Caco-2 (cell line): ENCODE measurements at regions not wholly inside any gene's neighbourhood (a gene's known extent, or its start where the extent isn't known, plus 50 kb on each side); places are given as distances from the start of the nearest gene placed in this dataset.

Source experiments
- BruUV-seq: library from RNA; stranded (reverse); fragments of 400-500 nt; replicated peaks from 2 replicates; lab custom pipeline; 2021; lab: Mats Ljungman, UMichigan
- CTCF ChIA-PET: fragments of 300-600 bp; sonication (Branson Sonifier 250); formaldehyde crosslinking; loops from one replicate; lab custom pipeline; 2022; ENCODE audit warnings: antibody characterized with exemption; lab: Charles Lee
- POLR2A ChIA-PET: fragments of 300-600 bp; sonication (Branson Sonifier 250); formaldehyde crosslinking; loops from one replicate; lab custom pipeline; 2022; ENCODE audit warnings: antibody characterized with exemption; lab: Charles Lee
- DNase-seq, 2 experiments: peaks; one replicate each; pipeline versions ENCODE4 v3.0.0 to v3.0.0-alpha.2; 2020 to 2022
- H3K27me3 ChIP-seq: replicated peaks from 2 replicates; pipeline ENCODE4 v1.6.0; 2011; ENCODE audit warnings: low read length; ENCODE audit not compliant: control insufficient read depth, insufficient read depth
- H3K36me3 ChIP-seq: 2 replicates; pipeline ENCODE4 v1.5.1; 2011; ENCODE audit warnings: low read length; ENCODE audit not compliant: control insufficient read depth, insufficient read depth
- H3K4me1 ChIP-seq: fragments of 250-450 bp; sonication (Bioruptor Pico); 2 replicates; pipeline ENCODE4 v1.5.1; 2020; ENCODE audit warnings: mild to moderate bottlenecking
- H3K4me3 ChIP-seq: 2 replicates; pipeline ENCODE4 v1.5.1; 2011; ENCODE audit warnings: low read depth, mild to moderate bottlenecking, control low read depth, low read length
- H3K9me3 ChIP-seq: fragments of 250-450 bp; sonication (Bioruptor Pico); 2 replicates; pipeline ENCODE4 v1.5.1; 2020; ENCODE audit warnings: mild to moderate bottlenecking, moderate library complexity
- H3K27ac Mint-ChIP-seq: one replicate; pipeline ENCODE4 v1.8.0; 2022; ENCODE audit warnings: mixed read lengths; ENCODE audit not compliant: unreplicated experiment
- H3K27me3 Mint-ChIP-seq: one replicate; pipeline ENCODE4 v1.8.0; 2022; ENCODE audit warnings: mixed read lengths; ENCODE audit not compliant: insufficient read depth, unreplicated experiment
- H3K36me3 Mint-ChIP-seq: one replicate; pipeline ENCODE4 v1.8.0; 2022; ENCODE audit warnings: mild to moderate bottlenecking, mixed read lengths; ENCODE audit not compliant: insufficient read depth, unreplicated experiment
- H3K4me1 Mint-ChIP-seq: one replicate; pipeline ENCODE4 v1.8.0; 2022; ENCODE audit warnings: low read depth, mixed read lengths; ENCODE audit not compliant: unreplicated experiment
- H3K4me3 Mint-ChIP-seq: one replicate; pipeline ENCODE4 v1.8.0; 2022; ENCODE audit warnings: mild to moderate bottlenecking, moderate library complexity, mixed read lengths; ENCODE audit not compliant: unreplicated experiment
- H3K9me3 Mint-ChIP-seq: one replicate; pipeline ENCODE4 v1.8.0; 2022; ENCODE audit warnings: mixed read lengths; ENCODE audit not compliant: unreplicated experiment
- CTCF ChIP-seq, 2 experiments: fragments of 200-600 bp in 1 of 2; IDR thresholded peaks; 1 replicate in 1 of 2; 2 replicates in 1 of 2; pipeline versions ENCODE4 v1.5.1 to v1.8.0; 2011 to 2022; ENCODE audit warnings: antibody characterized with exemption in 1 of 2, control low read depth in 1 of 2, inconsistent platforms in 1 of 2, low read depth in 1 of 2, low read length in 1 of 2, mild to moderate bottlenecking in 1 of 2, moderate library complexity in 1 of 2; ENCODE audit not compliant: insufficient read depth in 1 of 2, severe bottlenecking in 1 of 2, unreplicated experiment in 1 of 2
- intact Hi-C: fragments of 100-400 bp; cut with micrococcal nuclease; formaldehyde crosslinking; loops from one replicate; pipeline ENCODE4 v1.10.0; 2022; ENCODE audit not compliant: unreplicated experiment

- H3K4me3 ChIP-seq: no peak overlapping the region
- no peaks in the 10 kb centered on the region for H3K27me3 ChIP-seq
- TF ChIP-seq CTCF (IDR thresholded peaks at IDR 0.05; ENCODE audit: insufficient read depth in 1 of 2, low read depth in 1 of 2, low read length in 1 of 2, severe bottlenecking in 1 of 2, unreplicated experiment in 1 of 2): no peak
- H3K4me1 ChIP-seq: no peaks in the 10 kb centered on the region
- CTCF ChIA-PET: no interaction called here
- H3K9me3 ChIP-seq: 0 out of 2 replicates have a peak, but pooled peaks cover 7% of the 10 kb centered on the region
- H3K36me3 ChIP-seq: no peaks in the 10 kb centered on the region
- H3K27me3 Mint-ChIP-seq: no peaks in the 10 kb centered on the region
- no TSS peak for BruUV-seq
- no peak for DNase-seq
- POLR2A ChIA-PET: no interaction called here
- H3K4me1 Mint-ChIP-seq: no peaks in the 10 kb centered on the region
- intact Hi-C loops: no loop called here
- H3K9me3 Mint-ChIP-seq: peaks cover 16% of the 10 kb centered on the region
- H3K4me3 Mint-ChIP-seq: no peak overlapping the region
- H3K36me3 Mint-ChIP-seq: no peaks in the 10 kb centered on the region
- no peak overlapping the region for H3K27ac Mint-ChIP-seq
Observed at GRCh38 chr14:48735607-48736006, 850.6 kb downstream of the RPS29 start.

GRCh38 chr14:48731260-48731659 is 854.9 kb downstream of the RPS29 start:
- intact Hi-C loops: no loop called here
- Histone ChIP-seq H3K4me1 (no peaks in the 10 kb centered on the region), H3K27me3 (no peaks in the 10 kb centered on the region), H3K4me3 (no peak overlapping the region), H3K9me3 (0 out of 2 replicates have a peak, but pooled peaks cover 7% of the 10 kb centered on the region), H3K36me3 (no peaks in the 10 kb centered on the region)
- no peaks in the 10 kb centered on the region for H3K4me1 Mint-ChIP-seq
- H3K27me3 Mint-ChIP-seq: no peaks in the 10 kb centered on the region
- peaks cover 16% of the 10 kb centered on the region for H3K9me3 Mint-ChIP-seq
- H3K36me3 Mint-ChIP-seq: no peaks in the 10 kb centered on the region
- DNase-seq: no peak
- BruUV-seq: no TSS peak
- H3K4me3 Mint-ChIP-seq: no peak overlapping the region
- ChIA-PET POLR2A (no interaction called here), CTCF (no interaction called here)
- TF ChIP-seq CTCF (IDR thresholded peaks at IDR 0.05; ENCODE audit: insufficient read depth in 1 of 2, low read depth in 1 of 2, low read length in 1 of 2, severe bottlenecking in 1 of 2, unreplicated experiment in 1 of 2): no peak
- H3K27ac Mint-ChIP-seq: no peak overlapping the region

GRCh38 chr14:48726080-48726642 is 860.0 kb downstream of the RPS29 start:
- Histone ChIP-seq H3K4me1 (no peaks in the 10 kb centered on the region), H3K36me3 (no peaks in the 10 kb centered on the region), H3K27me3 (no peaks in the 10 kb centered on the region), H3K9me3 (no peaks in the 10 kb centered on the region), H3K4me3 (no peak overlapping the region)
- ChIA-PET POLR2A (no interaction called here), CTCF (no interaction called here)
- Mint-ChIP-seq H3K4me1 (no peaks in the 10 kb centered on the region), H3K9me3 (no peaks in the 10 kb centered on the region), H3K27me3 (no peaks in the 10 kb centered on the region), H3K27ac (no peak overlapping the region), H3K36me3 (no peaks in the 10 kb centered on the region), H3K4me3 (no peak overlapping the region)
- no TSS peak for BruUV-seq
- no peak for DNase-seq
- intact Hi-C loops: no loop called here
- TF ChIP-seq CTCF (IDR thresholded peaks at IDR 0.05; ENCODE audit: insufficient read depth in 1 of 2, low read depth in 1 of 2, low read length in 1 of 2, severe bottlenecking in 1 of 2, unreplicated experiment in 1 of 2): no peak
